ENCODE measurements at regions not wholly inside any gene's neighbourhood (a gene's known extent, or its start where the extent isn't known, plus 50 kb on each side); places are given as distances from the start of the nearest gene placed in this dataset.

- POLR2A ChIA-PET, result no interaction called here
- Histone ChIP-seq H3K4me3 (ENCODE audit: low read depth in 2 of 2, low read length in 2 of 2) (no peak overlapping the region), H3K36me3 (ENCODE audit: control insufficient read depth, insufficient read depth, low read length) (no peaks in the 10 kb centered on the region), H3K27ac (ENCODE audit: low read length) (no peak overlapping the region), H3K9me3 (ENCODE audit: control insufficient read depth, insufficient read depth, low read depth, low read length) (no peaks in the 10 kb centered on the region), H3K27me3 (ENCODE audit: control insufficient read depth, insufficient read depth, low read length) (no peaks in the 10 kb centered on the region; the same call in 1 of the 2 replicates), H3K4me1 (ENCODE audit: control insufficient read depth, insufficient read depth, low read length) (0 out of 2 replicates have a peak, but pooled peaks cover 2% of the 10 kb centered on the region)
- no peak for ATAC-seq
- no peak for DNase-seq (ENCODE audit: low read depth, low spot score)
- in situ Hi-C loops (cut with HindIII; ENCODE audit: low pct_unique_long_range_greater_than_20kb, low sequenced_read_pairs) (no loop called here), intact Hi-C loops (cut with micrococcal nuclease; ENCODE audit: unreplicated experiment) (no loop called here)
- CTCF ChIA-PET, result no interaction called here
- BruUV-seq (replicated peaks), result no TSS peak
- TF ChIP-seq, protein P1, sequence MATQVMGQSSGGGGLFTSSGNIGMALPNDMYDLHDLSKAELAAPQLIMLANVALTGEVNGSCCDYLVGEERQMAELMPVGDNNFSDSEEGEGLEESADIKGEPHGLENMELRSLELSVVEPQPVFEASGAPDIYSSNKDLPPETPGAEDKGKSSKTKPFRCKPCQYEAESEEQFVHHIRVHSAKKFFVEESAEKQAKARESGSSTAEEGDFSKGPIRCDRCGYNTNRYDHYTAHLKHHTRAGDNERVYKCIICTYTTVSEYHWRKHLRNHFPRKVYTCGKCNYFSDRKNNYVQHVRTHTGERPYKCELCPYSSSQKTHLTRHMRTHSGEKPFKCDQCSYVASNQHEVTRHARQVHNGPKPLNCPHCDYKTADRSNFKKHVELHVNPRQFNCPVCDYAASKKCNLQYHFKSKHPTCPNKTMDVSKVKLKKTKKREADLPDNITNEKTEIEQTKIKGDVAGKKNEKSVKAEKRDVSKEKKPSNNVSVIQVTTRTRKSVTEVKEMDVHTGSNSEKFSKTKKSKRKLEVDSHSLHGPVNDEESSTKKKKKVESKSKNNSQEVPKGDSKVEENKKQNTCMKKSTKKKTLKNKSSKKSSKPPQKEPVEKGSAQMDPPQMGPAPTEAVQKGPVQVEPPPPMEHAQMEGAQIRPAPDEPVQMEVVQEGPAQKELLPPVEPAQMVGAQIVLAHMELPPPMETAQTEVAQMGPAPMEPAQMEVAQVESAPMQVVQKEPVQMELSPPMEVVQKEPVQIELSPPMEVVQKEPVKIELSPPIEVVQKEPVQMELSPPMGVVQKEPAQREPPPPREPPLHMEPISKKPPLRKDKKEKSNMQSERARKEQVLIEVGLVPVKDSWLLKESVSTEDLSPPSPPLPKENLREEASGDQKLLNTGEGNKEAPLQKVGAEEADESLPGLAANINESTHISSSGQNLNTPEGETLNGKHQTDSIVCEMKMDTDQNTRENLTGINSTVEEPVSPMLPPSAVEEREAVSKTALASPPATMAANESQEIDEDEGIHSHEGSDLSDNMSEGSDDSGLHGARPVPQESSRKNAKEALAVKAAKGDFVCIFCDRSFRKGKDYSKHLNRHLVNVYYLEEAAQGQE (IDR thresholded peaks at IDR 0.05; ENCODE audit: insufficient read depth in 1 of 2, low read depth in 2 of 2, low read length in 1 of 2), result no peak
- TF ChIP-seq TCF7L2 (IDR thresholded peaks at IDR 0.05; ENCODE audit: low read depth, low read length), result no peak
Measured at GRCh38 chr6:43845646-43846045, 75.6 kb downstream of the VEGFA start.

GRCh38 chr6:43843669-43844171 lies 73.7 kb downstream of the VEGFA start:
- H3K36me3 ChIP-seq (ENCODE audit: control insufficient read depth, insufficient read depth, low read length), result no peaks in the 10 kb centered on the region
- H3K4me3 ChIP-seq (ENCODE audit: low read depth in 2 of 2, low read length in 2 of 2), result no peak overlapping the region
- no peaks in the 10 kb centered on the region for H3K9me3 ChIP-seq (ENCODE audit: control insufficient read depth, insufficient read depth, low read depth, low read length)
- ATAC-seq (no peak), DNase-seq (ENCODE audit: low read depth, low spot score) (no peak)
- no peaks in the 10 kb centered on the region; the same call in 1 of the 2 replicates for H3K27me3 ChIP-seq (ENCODE audit: control insufficient read depth, insufficient read depth, low read length)
- in situ Hi-C loops (cut with HindIII; ENCODE audit: low pct_unique_long_range_greater_than_20kb, low sequenced_read_pairs), result no loop called here
- no TSS peak for BruUV-seq (replicated peaks)
- H3K4me1 ChIP-seq (ENCODE audit: control insufficient read depth, insufficient read depth, low read length), result 0 out of 2 replicates have a peak, but pooled peaks cover 2% of the 10 kb centered on the region
- intact Hi-C loops (cut with micrococcal nuclease; ENCODE audit: unreplicated experiment), result no loop called here
- no peak for TF ChIP-seq SIN3A (IDR thresholded peaks at IDR 0.05; ENCODE audit: borderline replicate concordance, insufficient read depth, low read depth, low read length)
- TF ChIP-seq POLR2AphosphoS5 (IDR thresholded peaks at IDR 0.05; ENCODE audit: low read depth, low read length), result no peak
- no peak for TF ChIP-seq CTCF (IDR thresholded peaks at IDR 0.05)
- ChIA-PET CTCF (no interaction called here), POLR2A (no interaction called here)
- no peak overlapping the region for H3K27ac ChIP-seq (ENCODE audit: low read length)

GRCh38 chr6:43843097-43843645 lies 73.2 kb downstream of the VEGFA start:
- H3K36me3 ChIP-seq (ENCODE audit: control insufficient read depth, insufficient read depth, low read length), result no peaks in the 10 kb centered on the region
- no peaks in the 10 kb centered on the region for H3K9me3 ChIP-seq (ENCODE audit: control insufficient read depth, insufficient read depth, low read depth, low read length)
- DNase-seq (ENCODE audit: low read depth, low spot score) (no peak), ATAC-seq (no peak)
- TF ChIP-seq CTCF (IDR thresholded peaks at IDR 0.05), result no peak
- TF ChIP-seq POLR2AphosphoS5 (IDR thresholded peaks at IDR 0.05; ENCODE audit: low read depth, low read length), result no peak
- TF ChIP-seq, protein P1 (IDR thresholded peaks at IDR 0.05; ENCODE audit: insufficient read depth in 1 of 2, low read depth in 2 of 2, low read length in 1 of 2), result no peak
- TF ChIP-seq TCF7L2 (IDR thresholded peaks at IDR 0.05; ENCODE audit: low read depth, low read length), result no peak
- TF ChIP-seq SIN3A (IDR thresholded peaks at IDR 0.05; ENCODE audit: borderline replicate concordance, insufficient read depth, low read depth, low read length), result no peak
- intact Hi-C loops (cut with micrococcal nuclease; ENCODE audit: unreplicated experiment) (no loop called here), in situ Hi-C loops (cut with HindIII; ENCODE audit: low pct_unique_long_range_greater_than_20kb, low sequenced_read_pairs) (no loop called here)
- H3K27me3 ChIP-seq (ENCODE audit: control insufficient read depth, insufficient read depth, low read length), result no peaks in the 10 kb centered on the region; the same call in 1 of the 2 replicates
- no TSS peak for BruUV-seq (replicated peaks)
- POLR2A ChIA-PET, result no interaction called here
- CTCF ChIA-PET, result no interaction called here
- H3K4me1 ChIP-seq (ENCODE audit: control insufficient read depth, insufficient read depth, low read length), result peaks cover 5% of the 10 kb centered on the region; the same call in 1 of the 2 replicates
- H3K27ac ChIP-seq (ENCODE audit: low read length), result no peak overlapping the region
- no peak overlapping the region for H3K4me3 ChIP-seq (ENCODE audit: low read depth in 2 of 2, low read length in 2 of 2)

Data from Panc1 (cell line).